Progenitor cell of endocrine pancreas (in vitro differentiated cells): ENCODE measurements at regions not wholly inside any gene's neighbourhood (a gene's known extent, or its start where the extent isn't known, plus 50 kb on each side); places are given as distances from the start of the nearest gene placed in this dataset.
"Not testable (repeated sequence)": the region's sequence is repeated elsewhere in the genome, so short reads cannot be mapped to it uniquely, and the experiment has no call there.

ENCODE experiments used
- DNase-seq: peaks from one replicate; pipeline ENCODE4 v3.0.0; 2021; ENCODE audit warnings: low spot score; ENCODE audit not compliant: unreplicated experiment
- H3K27ac Mint-ChIP-seq: 2 replicates; pipeline ENCODE4 v1.8.0; 2021; ENCODE audit warnings: mild to moderate bottlenecking, moderate library complexity, mixed read lengths
- H3K27me3 Mint-ChIP-seq: 2 replicates; pipeline ENCODE4 v1.8.0; 2021; ENCODE audit warnings: mixed read lengths
- H3K36me3 Mint-ChIP-seq: 2 replicates; pipeline ENCODE4 v1.8.0; 2022; ENCODE audit warnings: mixed read lengths; ENCODE audit not compliant: insufficient read depth
- H3K4me1 Mint-ChIP-seq: 2 replicates; pipeline ENCODE4 v1.8.0; 2021; ENCODE audit warnings: low read depth, mixed read lengths
- H3K4me3 Mint-ChIP-seq: 2 replicates; pipeline ENCODE4 v1.8.0; 2021; ENCODE audit warnings: low read depth, mild to moderate bottlenecking, moderate library complexity, mixed read lengths
- H3K9me3 Mint-ChIP-seq: 2 replicates; pipeline ENCODE4 v1.8.0; 2021; ENCODE audit warnings: low read depth, mixed read lengths
- TF ChIP-seq, protein P1 (sequence below): fragments of 200-600 bp; sonication (generic); IDR thresholded peaks from one replicate; pipeline ENCODE4 v1.5.0; 2021; ENCODE audit warnings: antibody characterized with exemption, mild to moderate bottlenecking; ENCODE audit not compliant: unreplicated experiment

DNA sequence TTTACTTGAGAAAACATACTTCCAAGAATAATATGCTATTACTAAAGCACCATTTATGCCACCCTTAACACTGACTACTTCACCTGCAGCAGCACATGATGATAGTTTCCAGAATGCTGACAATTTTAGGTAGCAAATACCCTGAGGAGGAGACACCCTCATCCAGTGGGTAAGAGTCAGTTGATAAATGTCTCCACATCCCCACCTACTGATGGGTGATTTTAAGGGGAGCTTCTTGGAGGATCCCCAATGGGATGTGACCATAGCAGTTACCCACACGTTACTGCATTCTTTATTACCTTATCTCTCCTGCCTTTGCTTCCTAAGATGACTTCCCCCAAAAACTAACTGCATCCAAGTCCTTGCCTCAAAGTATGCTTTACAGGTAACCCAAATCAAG lies 131.2 kb upstream of the SMARCAD1 start:
- H3K4me1 Mint-ChIP-seq: no peaks in the 10 kb centered on the region
- peaks cover 16% of the 10 kb centered on the region for H3K9me3 Mint-ChIP-seq
- no peak for DNase-seq
- peaks cover 2% of the 10 kb centered on the region for H3K36me3 Mint-ChIP-seq
- H3K27me3 Mint-ChIP-seq: no peaks in the 10 kb centered on the region
- H3K27ac Mint-ChIP-seq: no peak overlapping the region
- TF ChIP-seq, protein P1, sequence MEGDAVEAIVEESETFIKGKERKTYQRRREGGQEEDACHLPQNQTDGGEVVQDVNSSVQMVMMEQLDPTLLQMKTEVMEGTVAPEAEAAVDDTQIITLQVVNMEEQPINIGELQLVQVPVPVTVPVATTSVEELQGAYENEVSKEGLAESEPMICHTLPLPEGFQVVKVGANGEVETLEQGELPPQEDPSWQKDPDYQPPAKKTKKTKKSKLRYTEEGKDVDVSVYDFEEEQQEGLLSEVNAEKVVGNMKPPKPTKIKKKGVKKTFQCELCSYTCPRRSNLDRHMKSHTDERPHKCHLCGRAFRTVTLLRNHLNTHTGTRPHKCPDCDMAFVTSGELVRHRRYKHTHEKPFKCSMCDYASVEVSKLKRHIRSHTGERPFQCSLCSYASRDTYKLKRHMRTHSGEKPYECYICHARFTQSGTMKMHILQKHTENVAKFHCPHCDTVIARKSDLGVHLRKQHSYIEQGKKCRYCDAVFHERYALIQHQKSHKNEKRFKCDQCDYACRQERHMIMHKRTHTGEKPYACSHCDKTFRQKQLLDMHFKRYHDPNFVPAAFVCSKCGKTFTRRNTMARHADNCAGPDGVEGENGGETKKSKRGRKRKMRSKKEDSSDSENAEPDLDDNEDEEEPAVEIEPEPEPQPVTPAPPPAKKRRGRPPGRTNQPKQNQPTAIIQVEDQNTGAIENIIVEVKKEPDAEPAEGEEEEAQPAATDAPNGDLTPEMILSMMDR: no peak
- H3K4me3 Mint-ChIP-seq: no peak overlapping the region

DNA sequence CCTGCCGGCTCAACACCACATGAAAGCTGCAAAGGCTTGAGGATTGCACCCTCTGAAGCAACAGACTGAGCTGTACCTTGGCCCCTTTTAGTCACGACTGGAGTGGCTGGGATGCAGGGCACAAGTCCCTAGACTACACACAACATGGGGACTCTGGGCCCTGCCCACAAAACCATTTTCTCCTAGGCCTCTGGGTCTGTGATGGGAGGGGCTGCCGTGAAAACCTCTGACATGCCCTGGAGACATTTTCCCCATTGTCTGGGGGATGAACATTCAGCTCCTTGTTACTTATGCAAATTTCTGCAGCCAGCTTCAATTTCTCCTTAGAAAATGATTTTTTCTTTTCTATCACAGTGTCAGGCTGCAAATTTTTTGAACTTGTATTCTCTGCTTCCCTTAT lies 123.5 kb upstream of the SMARCAD1 start:
- peaks cover 7% of the 10 kb centered on the region for H3K36me3 Mint-ChIP-seq
- TF ChIP-seq, protein P1: no peak
- no peaks in the 10 kb centered on the region for H3K27me3 Mint-ChIP-seq
- H3K27ac Mint-ChIP-seq: no peak overlapping the region
- peaks cover 30% of the 10 kb centered on the region for H3K9me3 Mint-ChIP-seq
- no peaks in the 10 kb centered on the region for H3K4me1 Mint-ChIP-seq
- no peak overlapping the region for H3K4me3 Mint-ChIP-seq
- DNase-seq: no peak

DNA sequence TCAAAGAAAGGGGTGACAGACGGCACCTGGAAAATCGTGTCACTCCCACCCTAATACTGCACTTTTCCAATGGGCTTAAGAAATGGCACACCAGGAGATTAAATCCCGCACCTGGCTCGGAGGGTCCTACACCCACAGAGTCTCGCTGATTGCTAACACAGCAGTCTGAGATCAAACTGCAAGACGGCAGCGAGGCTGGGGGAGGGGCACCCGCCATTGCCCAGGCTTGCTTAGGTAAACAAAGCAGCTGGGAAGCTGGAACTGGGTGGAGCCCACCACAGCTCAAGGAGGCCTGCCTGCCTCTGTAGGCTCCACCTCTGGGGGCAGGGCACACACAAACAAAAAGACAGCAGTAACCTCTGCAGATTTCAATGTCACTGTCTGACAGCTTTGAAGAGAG lies 108.5 kb upstream of the SMARCAD1 start:
- not testable (repeated sequence) for H3K4me1 Mint-ChIP-seq, H3K27me3 Mint-ChIP-seq, DNase-seq, H3K36me3 Mint-ChIP-seq, H3K4me3 Mint-ChIP-seq, H3K27ac Mint-ChIP-seq
- H3K9me3 Mint-ChIP-seq: peaks cover 27% of the 10 kb centered on the region

DNA sequence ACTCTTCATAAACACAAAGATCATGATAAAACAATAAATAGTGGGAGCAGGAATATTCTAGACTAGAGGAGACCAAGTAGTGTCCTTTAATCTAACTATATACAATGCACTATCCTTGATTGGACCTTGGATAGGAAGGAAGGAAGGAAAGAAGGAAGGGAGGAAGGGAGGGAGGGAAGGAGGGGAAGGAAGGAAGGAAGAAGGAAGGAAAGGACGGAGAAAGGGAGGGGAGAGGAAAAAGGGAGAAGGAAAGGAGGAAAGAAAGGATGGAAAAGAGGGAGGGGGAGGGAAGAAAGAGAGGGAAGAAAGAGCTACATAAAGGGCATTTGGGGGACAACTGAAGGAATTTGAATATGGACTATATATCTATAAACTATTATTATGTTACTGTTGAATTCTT lies 95.0 kb upstream of the SMARCAD1 start:
- no peaks in the 10 kb centered on the region for H3K27me3 Mint-ChIP-seq
- H3K4me1 Mint-ChIP-seq: no peaks in the 10 kb centered on the region
- DNase-seq: no peak
- H3K9me3 Mint-ChIP-seq: no peaks in the 10 kb centered on the region
- TF ChIP-seq, protein P1: no peak
- H3K36me3 Mint-ChIP-seq: no peaks in the 10 kb centered on the region
- no peak overlapping the region for H3K27ac Mint-ChIP-seq
- no peak overlapping the region for H3K4me3 Mint-ChIP-seq

DNA sequence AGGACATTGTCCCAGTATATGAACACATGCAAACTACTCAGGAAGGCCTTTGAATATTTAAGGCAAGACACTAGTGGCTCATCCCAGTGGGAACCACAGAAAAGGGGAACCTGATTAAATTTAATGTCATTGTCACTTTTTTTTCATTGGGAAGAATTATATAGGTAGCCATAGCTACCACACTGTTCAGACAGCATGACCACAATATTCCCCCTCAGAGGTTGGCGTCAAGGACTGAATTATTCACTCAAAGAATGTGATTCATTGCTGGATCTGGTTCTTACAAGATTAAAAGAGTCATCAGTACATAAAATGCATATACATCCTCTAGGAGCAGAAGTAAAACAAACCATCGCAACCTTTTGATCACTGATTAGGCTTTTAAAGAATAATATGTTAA lies 92.0 kb upstream of the SMARCAD1 start:
- Mint-ChIP-seq H3K4me1 (no peaks in the 10 kb centered on the region), H3K36me3 (no peaks in the 10 kb centered on the region), H3K4me3 (no peak overlapping the region), H3K9me3 (no peaks in the 10 kb centered on the region), H3K27ac (no peak overlapping the region), H3K27me3 (no peaks in the 10 kb centered on the region)
- TF ChIP-seq, protein P1: no peak
- no peak for DNase-seq

DNA sequence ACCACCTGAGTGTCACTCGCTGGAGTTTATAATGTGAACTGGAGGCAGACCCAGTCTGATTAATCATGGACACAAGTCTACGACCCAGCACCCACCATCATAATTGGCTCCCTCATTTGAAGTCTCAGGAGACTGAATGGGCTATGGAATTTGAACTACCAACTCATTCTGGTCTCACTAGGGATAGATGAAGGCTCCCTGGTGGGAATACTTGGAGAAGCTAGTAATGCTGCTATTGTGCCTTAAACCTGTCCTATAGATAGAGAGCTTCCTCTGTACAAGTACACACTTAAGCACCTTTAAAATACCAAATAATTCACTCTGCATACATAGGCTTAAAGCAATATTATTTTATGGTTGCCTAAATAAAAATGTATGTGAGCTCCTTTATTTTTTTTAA lies 90.8 kb upstream of the SMARCAD1 start:
- H3K4me3 Mint-ChIP-seq: no peak overlapping the region
- no peaks in the 10 kb centered on the region for H3K9me3 Mint-ChIP-seq
- H3K27ac Mint-ChIP-seq: no peak overlapping the region
- TF ChIP-seq, protein P1: no peak
- H3K4me1 Mint-ChIP-seq: no peaks in the 10 kb centered on the region
- H3K36me3 Mint-ChIP-seq: no peaks in the 10 kb centered on the region
- DNase-seq: no peak
- H3K27me3 Mint-ChIP-seq: no peaks in the 10 kb centered on the region
